Retinal pigment epithelial cell (primary cell): ENCODE measurements at regions not wholly inside any gene's neighbourhood (a gene's known extent, or its start where the extent isn't known, plus 50 kb on each side); places are given as distances from the start of the nearest gene placed in this dataset.

Source experiments
- DNase-seq: peaks from one replicate; pipeline ENCODE4 v3.0.0-alpha.2; 2010; ENCODE audit warnings: low read depth
- H3K4me3 ChIP-seq: 2 replicates; pipeline ENCODE4 v1.5.1; 2011; ENCODE audit warnings: mild to moderate bottlenecking, low read length, control low read depth, moderate library complexity
- CTCF ChIP-seq: conservative IDR thresholded peaks from 2 replicates; pipeline ENCODE4 v1.5.1; 2011; ENCODE audit warnings: low read depth, low read length, control low read depth, inconsistent platforms

GRCh38 chr2:67532387-67532786 lies 135.3 kb downstream of the ETAA1 start:
- DNase-seq: no peak
- H3K4me3 ChIP-seq: no peak overlapping the region
- TF ChIP-seq CTCF: no peak

GRCh38 chr2:67534745-67535144 lies 137.6 kb downstream of the ETAA1 start:
- no peak for DNase-seq

GRCh38 chr2:67540962-67541361 lies 143.8 kb downstream of the ETAA1 start:
- TF ChIP-seq CTCF: no peak
- H3K4me3 ChIP-seq: no peak overlapping the region
- no peak for DNase-seq

More at GRCh38 chr2:67534745-67535144, 137.6 kb downstream of the ETAA1 start:
- no peak for TF ChIP-seq CTCF
- no peak overlapping the region for H3K4me3 ChIP-seq

GRCh38 chr2:67544286-67544685 lies 147.2 kb downstream of the ETAA1 start:
- TF ChIP-seq CTCF: no peak

GRCh38 chr2:67548317-67549201 lies 151.4 kb downstream of the ETAA1 start:
- TF ChIP-seq CTCF: no peak
- no peak for DNase-seq
- H3K4me3 ChIP-seq: no peak overlapping the region

More at GRCh38 chr2:67544286-67544685, 147.2 kb downstream of the ETAA1 start:
- no peak for DNase-seq
- no peak overlapping the region for H3K4me3 ChIP-seq

GRCh38 chr2:67559156-67559555 lies 162.0 kb downstream of the ETAA1 start:
- TF ChIP-seq CTCF: no peak
- no peak overlapping the region for H3K4me3 ChIP-seq

More at GRCh38 chr2:67559156-67559555, 162.0 kb downstream of the ETAA1 start:
- no peak for DNase-seq
